GM19240 (cell line): ENCODE measurements at regions not wholly inside any gene's neighbourhood (a gene's known extent, or its start where the extent isn't known, plus 50 kb on each side); places are given as distances from the start of the nearest gene placed in this dataset.

Source experiments
- DNase-seq: peaks from one replicate; pipeline ENCODE4 v3.0.0; 2011; ENCODE audit warnings: low spot score; ENCODE audit not compliant: insufficient read length

DNA sequence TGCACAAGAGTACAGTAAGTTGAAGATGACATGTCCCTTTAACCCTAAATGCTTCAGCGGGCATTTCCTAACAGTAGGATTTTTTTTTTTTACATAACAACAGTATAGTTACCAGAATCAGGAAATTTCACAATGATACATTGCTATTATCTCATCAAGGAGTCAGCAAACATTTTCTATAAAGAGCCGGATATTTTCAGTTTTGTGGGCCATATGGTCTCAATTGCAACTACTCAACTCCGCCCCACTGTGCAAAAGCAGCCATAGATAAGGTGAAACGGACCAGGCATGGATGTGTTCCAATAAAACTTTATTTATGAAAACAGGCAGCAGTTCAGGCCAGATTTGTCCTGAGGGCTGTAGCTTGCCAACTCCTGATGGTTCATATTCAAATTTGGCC, 130.6 kb downstream of the SMAD6 start:
- DNase-seq, result no peak

- DNase-seq, result no peak
Observed at GRCh38 chr15:66833371-66833770, 131.3 kb downstream of the SMAD6 start.

- DNase-seq, result no peak
Observed at GRCh38 chr15:66833803-66834202, 131.8 kb downstream of the SMAD6 start.

DNA sequence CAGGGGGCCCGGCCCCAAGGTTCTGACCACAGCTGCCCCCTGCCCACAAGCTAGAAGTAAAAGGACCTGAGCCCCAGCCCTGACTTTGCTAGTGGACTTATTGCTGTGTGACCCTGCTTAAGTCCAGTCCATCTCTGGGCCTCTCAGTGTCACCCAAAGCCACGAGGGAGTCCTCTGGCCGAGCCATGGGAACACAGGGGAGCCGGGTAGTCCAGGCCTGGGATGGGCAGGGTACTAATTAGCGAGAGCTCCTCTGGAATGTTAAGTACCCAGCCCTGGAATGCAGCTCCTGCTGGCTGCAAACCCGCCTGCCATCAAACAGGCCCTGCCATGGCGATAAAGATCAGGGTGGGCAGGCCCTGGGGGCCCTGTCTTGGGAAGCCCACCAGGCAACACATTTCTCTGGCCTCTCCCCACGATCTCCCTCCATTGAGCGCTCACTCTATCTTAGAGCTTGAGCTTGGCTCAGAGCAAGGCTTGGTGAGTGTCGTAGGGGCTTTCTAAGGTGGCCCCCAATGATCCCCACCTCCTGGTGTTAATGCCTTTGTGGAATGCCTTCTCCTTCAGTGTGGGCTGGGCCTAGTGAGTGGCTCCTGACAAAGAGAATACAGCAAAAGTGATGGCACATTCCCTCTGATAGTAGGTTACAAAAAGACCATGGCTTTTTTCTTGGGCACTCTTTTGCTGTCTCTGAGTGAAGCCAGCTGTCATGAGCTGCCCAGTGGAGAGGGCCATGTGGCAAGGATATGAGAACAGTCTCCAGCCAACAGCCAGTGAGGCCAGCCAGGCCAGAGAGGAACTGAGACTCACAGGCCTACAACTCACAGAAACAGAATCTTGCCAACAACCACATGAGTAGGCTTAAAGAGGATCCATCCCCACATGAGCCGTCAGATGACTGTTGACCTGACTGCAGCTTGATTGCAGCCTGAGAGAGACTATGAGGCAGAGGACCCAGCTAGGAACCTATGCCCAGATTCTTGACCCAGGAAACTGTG, 133.1 kb downstream of the SMAD6 start:
- no peak for DNase-seq

DNA sequence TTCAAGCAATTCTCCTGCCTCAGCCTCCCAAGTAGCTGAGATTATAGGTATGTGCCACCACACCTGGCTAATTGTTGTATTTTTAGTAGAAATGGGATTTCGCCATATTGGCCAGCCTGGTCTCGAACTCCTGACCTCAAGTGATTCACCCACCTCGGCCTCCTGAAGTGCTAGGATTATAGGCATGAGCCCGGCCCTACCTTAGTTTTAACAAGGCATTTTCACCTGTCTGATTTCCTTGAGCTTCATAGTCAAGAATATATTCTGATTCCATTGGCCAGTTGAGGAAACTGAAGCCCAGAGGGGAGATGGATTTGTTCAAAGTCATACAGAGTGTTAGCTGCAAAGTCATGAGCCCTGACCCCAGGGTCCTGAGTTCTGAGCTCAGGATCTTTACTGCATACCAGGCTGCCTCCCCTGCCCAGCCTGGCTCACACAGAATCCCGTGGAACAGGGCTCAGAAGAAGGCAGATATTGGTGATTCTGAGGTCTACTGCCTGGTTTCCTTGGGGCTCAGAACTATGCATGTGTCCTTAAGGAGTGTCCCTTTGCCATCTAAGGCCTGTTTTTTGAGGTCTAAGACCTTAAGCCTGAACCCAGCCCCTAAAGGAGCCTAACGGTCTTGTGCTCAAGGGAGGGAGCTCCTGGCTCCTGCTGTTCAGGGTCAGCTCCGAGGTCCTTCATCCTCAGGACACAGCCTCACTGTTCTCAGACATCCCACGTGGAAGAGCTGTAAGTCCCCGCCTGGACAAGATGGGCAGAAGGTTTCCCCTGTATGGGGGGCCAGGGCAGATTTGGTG, 134.4 kb downstream of the SMAD6 start:
- DNase-seq, result no peak

DNA sequence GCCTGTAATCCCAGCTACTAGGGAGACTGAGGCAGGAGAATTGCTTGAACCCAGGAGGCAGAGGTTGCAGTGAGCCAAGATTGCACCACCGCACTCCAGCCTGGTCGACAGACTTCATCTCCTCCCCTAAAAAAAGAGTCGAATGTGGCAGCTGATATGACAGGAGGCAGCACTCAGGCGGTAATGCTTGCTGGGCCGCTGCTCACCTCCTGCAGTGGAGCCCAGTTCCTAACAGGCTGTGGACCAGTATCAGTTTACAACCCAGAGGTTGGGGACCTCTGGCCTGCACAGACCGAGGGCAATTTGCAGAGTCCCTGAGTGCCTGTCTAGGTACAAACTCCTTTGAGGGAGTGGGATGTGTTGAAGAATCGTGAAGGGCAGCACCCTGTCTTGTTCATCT, 136.2 kb downstream of the SMAD6 start:
- no peak for DNase-seq

- DNase-seq, result no peak
Observed at GRCh38 chr15:66838671-66839239, 136.7 kb downstream of the SMAD6 start.

DNA sequence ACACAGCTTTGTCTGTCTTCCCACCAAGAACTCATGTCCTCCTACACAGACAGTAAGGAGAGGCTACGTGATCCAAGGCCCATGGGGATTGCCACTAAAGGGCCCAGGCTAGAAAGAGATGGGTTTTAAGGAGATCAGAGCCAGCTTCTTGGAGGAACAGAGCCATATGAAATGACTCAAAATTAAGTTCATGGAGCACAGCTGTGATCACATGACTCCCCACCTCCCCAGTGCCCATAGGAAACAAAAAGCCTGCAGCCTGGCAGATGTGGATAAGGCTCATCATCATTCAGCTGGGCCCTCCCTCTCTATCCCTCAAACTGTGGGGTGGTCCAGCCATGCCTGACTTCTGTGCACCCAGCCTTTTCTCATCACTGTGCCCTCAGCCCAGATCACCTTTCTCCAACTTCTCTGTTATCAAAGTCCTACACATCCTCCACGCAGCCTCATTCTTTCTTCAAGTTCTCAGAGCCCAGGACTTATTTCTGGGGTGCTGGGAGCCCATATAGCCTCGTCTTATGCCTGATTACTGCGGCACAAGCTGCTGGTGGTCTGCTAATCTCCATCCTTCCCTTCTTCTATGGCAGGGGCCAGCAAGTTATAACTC, 137.6 kb downstream of the SMAD6 start:
- DNase-seq, result no peak

DNA sequence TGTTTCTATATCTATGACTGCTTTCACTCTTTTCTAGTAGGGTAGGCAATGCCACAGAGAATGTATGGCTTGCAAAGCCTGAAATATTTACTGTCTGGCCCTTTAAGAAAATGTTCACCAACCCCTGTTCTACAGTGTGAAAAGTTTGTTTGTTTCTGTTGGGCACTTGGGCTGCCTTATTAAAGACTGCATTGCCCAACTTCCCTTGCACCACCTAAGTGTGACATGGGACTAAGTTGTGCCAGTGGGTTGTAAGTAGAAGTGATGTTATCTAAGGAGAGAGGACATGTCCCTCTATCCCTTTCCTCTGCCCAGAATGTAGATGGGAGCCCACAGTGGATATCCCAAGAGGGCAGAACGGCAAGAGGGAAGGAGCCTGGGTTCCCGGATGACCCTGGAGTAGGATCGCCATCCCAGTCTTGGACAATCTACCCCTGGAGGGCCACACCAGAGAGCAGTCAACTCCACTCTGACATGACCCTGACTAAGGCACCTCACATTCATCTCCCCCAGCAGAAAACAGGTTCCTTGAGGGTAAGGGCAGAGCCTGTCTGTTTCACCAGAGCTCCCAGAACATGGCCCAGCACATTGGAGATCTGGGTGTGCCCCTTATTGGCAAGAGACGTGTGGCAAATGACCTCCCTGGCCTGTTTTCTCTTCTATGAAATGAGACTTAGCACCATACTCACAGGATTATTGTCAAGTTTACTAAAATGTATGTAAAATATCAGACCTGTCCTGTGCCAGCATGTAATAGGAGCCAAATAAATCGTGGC, 138.8 kb downstream of the SMAD6 start:
- no peak for DNase-seq

GRCh38 chr15:66841953-66842681, 140.1 kb downstream of the SMAD6 start:
- no peak for DNase-seq

DNA sequence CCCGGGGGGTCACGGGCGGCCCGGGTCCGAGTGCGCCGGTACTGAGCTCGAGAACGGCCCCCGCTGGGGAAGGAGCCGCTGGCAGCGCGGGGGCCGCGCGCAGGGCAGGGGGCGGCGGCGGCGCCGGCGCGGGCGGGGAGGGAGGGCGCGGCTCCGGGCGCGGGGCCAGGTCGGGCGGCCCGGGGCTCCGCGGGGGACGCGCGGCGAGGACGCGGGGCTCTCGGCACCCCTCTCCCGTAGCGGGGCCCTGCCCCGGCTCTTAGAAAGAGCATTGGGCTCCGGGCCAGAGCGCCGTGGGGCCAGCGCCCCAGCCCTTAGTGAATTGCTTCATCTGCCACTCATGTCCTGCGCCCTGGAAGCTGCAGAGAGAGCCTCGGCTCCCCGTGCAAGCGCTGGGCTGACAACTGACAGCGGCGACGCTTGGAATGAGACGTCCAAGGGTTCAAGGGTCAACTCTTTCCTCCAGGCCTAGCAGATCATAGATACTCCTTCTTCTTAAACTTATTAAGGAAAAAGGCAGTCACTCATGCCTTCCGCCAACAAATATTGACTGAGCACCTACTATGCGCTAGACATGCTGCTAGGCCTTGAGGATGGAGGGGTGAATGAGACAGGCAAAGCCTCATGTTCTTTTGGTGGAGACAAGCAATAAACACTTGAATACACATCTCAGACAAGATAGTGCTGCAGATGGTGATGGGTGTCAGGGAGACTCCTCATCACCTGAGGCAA, 140.8 kb downstream of the SMAD6 start:
- DNase-seq, result no peak

DNA sequence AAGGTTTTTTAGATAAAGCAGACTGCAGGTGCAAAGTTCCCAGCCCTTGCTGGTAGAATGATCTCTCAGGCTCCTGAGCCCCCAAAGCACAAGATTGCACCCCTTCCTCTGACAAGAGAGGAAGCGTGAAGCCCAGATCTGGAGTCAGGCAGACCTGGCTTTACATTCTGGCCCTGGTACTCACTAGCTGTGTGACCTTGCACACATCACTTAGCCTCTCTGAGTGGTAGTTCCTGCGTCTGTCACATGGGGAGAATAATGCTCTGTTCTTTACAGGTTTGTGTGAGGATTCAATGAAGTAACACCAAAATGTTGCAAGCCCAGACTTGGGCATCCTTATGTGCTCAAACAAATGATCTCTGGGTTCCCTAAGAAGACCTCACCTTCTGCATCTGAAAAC, 141.5 kb downstream of the SMAD6 start:
- no peak for DNase-seq

DNA sequence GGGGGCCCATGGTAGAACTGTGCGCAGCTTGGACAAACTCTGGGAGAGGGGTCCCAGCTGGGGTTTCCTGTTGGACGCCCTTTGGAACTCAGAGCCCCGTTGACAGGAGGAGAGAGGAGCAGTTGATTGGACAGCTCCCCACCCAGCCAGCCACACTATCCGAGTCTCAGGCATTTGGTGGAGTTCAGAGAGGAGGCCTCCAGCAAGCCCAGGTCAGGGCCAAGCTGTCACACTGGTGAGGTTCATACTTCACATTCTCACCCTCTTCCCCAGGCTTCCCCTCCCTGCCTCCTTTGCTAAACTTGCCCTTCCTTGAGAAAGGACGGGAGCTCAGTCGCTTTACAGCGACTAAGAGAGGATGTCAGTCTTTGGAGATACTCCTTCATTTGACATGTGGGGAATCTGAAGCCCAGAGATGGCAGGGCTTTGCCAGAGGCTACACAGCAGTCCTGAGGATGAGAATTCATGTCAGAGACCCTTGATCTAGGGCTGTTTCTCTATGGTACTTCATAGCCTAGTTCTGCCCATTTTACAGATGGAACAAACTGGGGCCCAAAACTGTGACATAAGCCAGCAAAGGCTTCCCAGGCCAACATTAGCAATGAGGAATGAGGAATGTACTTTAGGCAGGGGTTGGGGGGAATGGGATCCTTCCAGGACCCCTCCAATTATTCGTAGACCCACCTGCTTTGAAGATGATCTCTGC, 142.2 kb downstream of the SMAD6 start:
- no peak for DNase-seq

GRCh38 chr15:66844747-66845145, 142.7 kb downstream of the SMAD6 start:
- no peak for DNase-seq

- no peak for DNase-seq
Observed at GRCh38 chr15:66845266-66845785, 143.3 kb downstream of the SMAD6 start.

- no peak for DNase-seq
Observed at GRCh38 chr15:66846031-66846430, 144.0 kb downstream of the SMAD6 start.

DNA sequence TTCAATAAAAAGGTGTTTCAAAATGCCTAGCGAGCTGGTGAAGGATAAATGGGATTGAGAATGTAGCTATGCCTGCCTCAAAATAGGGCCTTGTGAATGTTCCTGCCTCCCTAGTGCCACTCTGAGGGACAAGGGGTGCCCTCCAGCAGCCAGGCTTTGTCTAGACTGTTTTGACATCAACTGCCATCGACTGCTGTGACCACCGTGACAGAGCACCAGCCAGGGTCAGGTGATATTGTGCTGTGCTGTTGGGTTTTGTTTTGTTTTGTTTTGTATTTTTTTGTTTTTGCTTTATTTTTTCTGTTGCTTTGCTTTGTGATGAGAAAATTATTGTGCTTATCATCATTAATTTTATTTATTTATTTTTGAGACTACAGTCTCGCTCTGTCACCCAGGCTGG, 144.8 kb downstream of the SMAD6 start:
- no peak for DNase-seq

DNA sequence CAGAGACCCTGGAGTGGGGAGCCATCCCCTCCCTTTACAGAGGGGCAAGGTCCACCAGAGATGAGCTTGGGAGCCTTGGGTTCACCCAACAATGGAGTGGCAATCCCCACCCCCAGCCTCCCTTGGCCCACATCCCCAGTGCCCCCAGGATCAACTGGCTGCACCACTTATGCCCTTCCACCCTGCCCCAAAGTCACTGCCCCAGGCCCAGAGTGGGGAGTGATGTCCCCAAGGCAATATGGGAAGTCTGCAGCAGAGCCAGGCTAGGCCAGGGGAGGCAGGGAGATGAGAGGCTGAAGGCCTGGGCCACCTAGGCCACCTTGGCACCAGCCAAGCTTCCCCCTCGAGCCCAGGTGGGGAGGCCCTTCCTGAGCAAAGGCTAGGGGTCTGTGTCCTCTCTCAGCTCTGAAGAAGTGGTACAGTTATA, 145.5 kb downstream of the SMAD6 start:
- DNase-seq, result no peak

DNA sequence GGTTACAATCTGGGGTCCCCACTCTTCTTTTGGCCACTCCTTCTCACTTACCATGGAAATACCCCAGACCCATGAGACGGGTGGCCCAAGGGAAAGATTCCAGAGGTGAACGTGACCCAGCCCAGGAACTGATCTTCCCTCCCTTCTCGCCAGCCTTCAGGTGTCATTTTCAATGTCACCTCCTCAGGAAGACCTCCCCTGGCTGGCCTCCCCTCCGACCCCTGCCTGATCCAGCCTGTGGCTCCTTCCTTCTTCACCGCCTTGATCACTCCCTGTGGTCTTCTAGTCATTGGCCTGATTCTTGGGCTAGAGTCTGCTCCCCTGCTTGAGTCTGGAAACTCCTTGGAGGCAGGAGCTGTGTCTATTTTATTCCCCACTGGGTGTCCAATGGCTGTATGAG, 146.1 kb downstream of the SMAD6 start:
- DNase-seq, result no peak
